ENCODE measurements at regions not wholly inside any gene's neighbourhood (a gene's known extent, or its start where the extent isn't known, plus 50 kb on each side); places are given as distances from the start of the nearest gene placed in this dataset.

GRCh38 chr3:56855856-56856512 is 54.2 kb upstream of the ARHGEF3 start (continued):
- no peak for TF ChIP-seq JUN (IDR thresholded peaks at IDR 0.05; ENCODE audit: low read depth, low read length)
- no peak for TF ChIP-seq JUND (IDR thresholded peaks at IDR 0.05; ENCODE audit: low read length)
- no peak for TF ChIP-seq GTF2F1 (IDR thresholded peaks at IDR 0.05; ENCODE audit: borderline replicate concordance, low read depth, low read length)
- TF ChIP-seq POU5F1 (IDR thresholded peaks at IDR 0.05; ENCODE audit: low read depth, low read length) = no peak
- no peak for TF ChIP-seq HDAC2 (IDR thresholded peaks at IDR 0.05; ENCODE audit: borderline replicate concordance in 1 of 2, low read depth in 2 of 2, low read length in 2 of 2)
- no peak for TF ChIP-seq SP1 (IDR thresholded peaks at IDR 0.05; ENCODE audit: low read depth, low read length)
